Uterus (tissue), 2 donors: ENCODE measurements at regions not wholly inside any gene's neighbourhood (a gene's known extent, or its start where the extent isn't known, plus 50 kb on each side); places are given as distances from the start of the nearest gene placed in this dataset.

Experiments
- CTCF ChIP-seq, 4 experiments: fragments of 200-600 bp in 2 of 4; fragments of 450-650 bp in 2 of 4; sonication (generic) in 2 of 4; IDR thresholded peaks; one replicate each; pipeline ENCODE4 v1.5.1; 2016 to 2019; ENCODE audit warnings: antibody characterized with exemption in 4 of 4, mild to moderate bottlenecking in 2 of 4, moderate library complexity in 1 of 4
- POLR2A ChIP-seq, 2 donors: fragments of 450-650 bp; IDR thresholded peaks; one replicate each; pipeline ENCODE4 v1.6.1; 2016; ENCODE audit warnings: antibody characterized with exemption in 2 of 2, mild to moderate bottlenecking in 1 of 2, moderate library complexity in 1 of 2

GRCh38 chr1:80924290-80924689 lies 876.4 kb upstream of the ADGRL2 start:
- TF ChIP-seq CTCF (IDR thresholded peaks at IDR 0.05) (no peak), POLR2A (IDR thresholded peaks at IDR 0.05) (no peak)
